Kidney glomerular epithelial cell (primary cell): ENCODE measurements at regions not wholly inside any gene's neighbourhood (a gene's known extent, or its start where the extent isn't known, plus 50 kb on each side); places are given as distances from the start of the nearest gene placed in this dataset.
A peak's percentile ranks its signal among the peaks of the same experiment; 100 is the strongest.
"Not testable (repeated sequence)": the region's sequence is repeated elsewhere in the genome, so short reads cannot be mapped to it uniquely, and the experiment has no call there.

Experiments used
- DNase-seq: peaks from one replicate; lab custom pipeline; 2025; lab: John Stamatoyannopoulos, UW

GRCh38 chr12:74259199-74259598, 278.4 kb upstream of the ATXN7L3B start:
- DNase-seq = no peak

- no peak for DNase-seq
Measured at GRCh38 chr12:74264692-74265091, 272.9 kb upstream of the ATXN7L3B start.

DNA sequence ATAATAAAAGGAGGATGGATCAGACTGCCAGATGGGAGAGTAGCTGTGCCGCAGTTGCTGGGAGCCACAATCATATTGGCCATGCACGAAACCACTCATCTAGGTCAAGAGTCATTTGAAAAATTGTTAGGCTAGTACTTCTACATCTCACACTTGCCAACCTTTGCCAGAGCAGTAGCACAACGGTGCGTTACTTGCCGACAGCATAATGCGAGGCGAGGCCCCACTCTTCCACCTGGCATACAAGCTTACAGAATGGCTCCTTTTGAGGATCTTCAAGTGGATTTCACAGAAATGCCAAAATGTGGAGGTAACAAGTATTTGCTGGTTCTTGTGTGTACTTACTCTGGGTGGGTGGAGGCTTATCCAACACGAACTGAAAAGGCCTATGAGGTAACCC, 268.3 kb upstream of the ATXN7L3B start:
- DNase-seq = not testable (repeated sequence)

- no peak for DNase-seq
Measured at GRCh38 chr12:74280156-74280655, 257.4 kb upstream of the ATXN7L3B start.

- not testable (repeated sequence) for DNase-seq
Measured at GRCh38 chr12:74281401-74282180, 256.0 kb upstream of the ATXN7L3B start.

DNA sequence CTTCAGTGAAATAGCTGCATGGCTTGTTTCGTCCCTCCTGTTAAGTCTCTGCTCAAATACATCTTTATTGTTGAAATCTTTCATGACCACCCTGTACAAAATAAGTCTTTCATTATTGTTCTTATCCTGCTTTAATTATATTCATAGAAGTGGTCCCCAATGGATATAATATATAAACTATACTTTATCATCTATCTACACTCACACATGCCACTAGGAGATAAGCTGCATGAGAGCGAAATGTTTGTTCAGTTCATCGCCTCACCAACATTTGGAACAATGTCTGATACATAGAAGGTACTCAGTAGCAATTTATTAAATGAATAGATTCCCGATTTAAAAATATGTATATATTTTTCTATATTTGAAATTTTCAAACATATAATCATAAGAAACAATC, 254.0 kb upstream of the ATXN7L3B start:
- no peak for DNase-seq

- no peak for DNase-seq
Measured at GRCh38 chr12:74285773-74286172, 251.9 kb upstream of the ATXN7L3B start.

DNA sequence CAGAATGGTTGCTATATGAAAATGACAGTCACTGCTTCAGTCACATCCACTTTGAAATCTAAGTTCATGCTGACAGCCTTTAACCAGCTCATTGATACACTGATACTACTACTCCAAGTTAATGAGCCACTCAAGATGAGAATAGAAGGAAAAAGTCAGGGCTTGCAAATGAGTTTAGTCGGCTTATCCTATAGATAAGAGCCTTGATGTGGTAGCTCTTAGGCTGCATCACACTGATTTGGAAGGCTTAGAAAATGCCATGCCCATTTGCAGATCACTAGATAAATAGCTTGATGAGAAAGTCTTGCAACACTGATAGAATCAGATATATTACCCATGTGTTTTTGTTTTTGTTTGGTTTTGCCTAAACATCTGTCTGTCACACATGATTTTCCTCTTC, 251.4 kb upstream of the ATXN7L3B start:
- DNase-seq = no peak

DNA sequence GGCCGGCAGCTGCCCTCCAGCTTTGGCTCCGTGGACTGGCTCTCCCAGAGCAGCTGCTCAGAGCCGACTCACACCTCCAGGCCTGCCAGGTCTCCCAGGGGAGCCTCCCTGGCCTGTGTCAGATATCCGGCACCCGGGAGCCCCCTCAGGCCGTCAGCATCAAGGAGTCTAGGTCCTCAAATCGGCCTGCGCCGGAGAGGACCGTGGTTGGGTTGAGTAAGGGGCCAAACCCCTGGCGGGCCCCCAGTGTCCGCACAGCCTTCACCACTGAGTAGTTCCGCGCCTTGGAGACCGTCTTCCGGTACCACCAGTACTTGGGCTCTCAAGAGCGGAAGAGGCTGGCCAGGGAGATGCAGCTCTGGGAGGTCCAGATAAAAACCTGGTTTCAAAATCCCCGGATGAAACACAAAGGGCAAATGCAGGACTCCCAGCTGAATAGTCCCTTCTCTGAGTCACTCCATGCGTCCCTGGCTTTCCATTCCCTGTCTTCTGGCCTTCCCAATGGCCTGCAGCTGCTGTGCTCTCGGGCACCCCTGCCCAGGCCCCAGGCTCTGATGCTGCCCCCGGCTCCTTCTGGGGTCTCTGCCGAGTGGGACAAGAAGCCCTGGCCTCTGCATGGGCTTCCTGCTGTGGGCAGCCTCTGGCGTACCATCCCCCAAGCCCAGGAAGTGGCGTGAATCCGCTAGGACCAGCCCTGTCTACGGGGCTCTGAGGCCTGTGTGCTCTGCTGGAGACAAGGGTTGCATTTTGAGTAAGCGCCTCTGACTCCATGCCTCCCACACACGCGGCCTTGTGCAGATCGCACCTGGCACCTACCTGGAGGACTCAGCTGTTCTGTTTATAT, 245.1 kb upstream of the ATXN7L3B start:
- DNase-seq = no peak

GRCh38 chr12:74293689-74294131, 243.9 kb upstream of the ATXN7L3B start:
- no peak for DNase-seq

- DNase-seq = no peak
Measured at GRCh38 chr12:74317078-74317601, 220.5 kb upstream of the ATXN7L3B start.

DNA sequence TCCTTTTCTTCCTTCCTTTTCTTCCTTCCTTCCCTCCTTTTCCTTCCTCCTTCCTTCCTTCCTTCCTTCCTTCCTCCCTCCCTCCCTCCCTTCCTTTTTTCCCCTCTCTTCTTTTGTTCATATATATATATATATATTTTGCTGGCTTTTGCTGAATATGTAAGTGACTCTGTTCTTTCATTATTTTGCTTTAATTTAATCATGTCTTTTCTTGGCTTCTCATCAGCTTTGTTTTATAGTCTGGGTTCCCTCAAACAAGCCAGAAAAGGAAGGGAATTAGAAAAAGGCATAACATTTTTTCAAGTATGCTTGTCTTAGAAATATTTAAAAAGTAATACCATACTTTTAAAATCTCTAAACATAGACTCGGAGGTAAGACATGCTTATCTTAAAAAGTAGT, 219.9 kb upstream of the ATXN7L3B start:
- no peak for DNase-seq

- no peak for DNase-seq
Measured at GRCh38 chr12:74319886-74320285, 217.7 kb upstream of the ATXN7L3B start.

DNA sequence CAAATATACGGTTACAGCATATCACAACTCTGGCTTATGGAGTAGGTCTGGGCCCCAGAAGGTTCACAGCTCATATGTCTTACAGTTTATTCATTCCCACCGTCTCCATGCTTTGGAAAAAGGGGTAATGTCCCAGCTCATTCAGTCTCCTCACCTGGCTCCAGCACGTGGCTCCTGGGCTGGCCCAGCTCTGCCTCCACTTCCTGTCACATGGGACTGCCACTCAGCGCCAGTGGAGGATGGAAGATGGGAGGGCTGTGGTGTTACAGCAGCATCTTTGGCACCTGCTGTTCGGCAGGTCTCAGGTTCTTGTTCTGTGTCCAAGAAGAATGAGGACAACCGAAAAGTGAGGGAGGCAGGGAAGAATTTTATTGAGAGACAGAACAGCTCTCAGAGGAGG, 216.3 kb upstream of the ATXN7L3B start:
- no peak for DNase-seq

- DNase-seq = no peak
Measured at GRCh38 chr12:74322792-74323191, 214.8 kb upstream of the ATXN7L3B start.

DNA sequence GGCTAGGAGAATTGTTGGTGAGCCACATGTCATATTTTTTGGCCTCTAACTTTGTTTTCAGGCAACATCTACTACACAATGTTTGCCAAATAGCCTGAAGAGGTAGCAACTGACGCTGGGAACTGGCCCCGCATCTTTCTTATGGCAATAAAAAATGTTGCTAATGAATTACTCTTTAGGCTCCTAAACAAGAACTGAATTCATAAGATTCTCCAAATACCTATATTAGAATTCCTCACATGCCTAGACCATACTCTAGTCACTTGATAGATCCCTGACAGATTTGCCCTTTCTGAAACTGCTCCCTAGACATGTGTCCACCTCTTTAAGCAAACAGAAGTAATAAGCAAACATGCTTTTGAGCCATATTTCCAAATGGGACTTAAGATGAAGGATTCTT, 209.0 kb upstream of the ATXN7L3B start:
- DNase-seq = no peak

GRCh38 chr12:74334780-74335179, 202.9 kb upstream of the ATXN7L3B start:
- DNase-seq = no peak

GRCh38 chr12:74337951-74338350, 199.7 kb upstream of the ATXN7L3B start:
- peak; percentile 66 for DNase-seq

DNA sequence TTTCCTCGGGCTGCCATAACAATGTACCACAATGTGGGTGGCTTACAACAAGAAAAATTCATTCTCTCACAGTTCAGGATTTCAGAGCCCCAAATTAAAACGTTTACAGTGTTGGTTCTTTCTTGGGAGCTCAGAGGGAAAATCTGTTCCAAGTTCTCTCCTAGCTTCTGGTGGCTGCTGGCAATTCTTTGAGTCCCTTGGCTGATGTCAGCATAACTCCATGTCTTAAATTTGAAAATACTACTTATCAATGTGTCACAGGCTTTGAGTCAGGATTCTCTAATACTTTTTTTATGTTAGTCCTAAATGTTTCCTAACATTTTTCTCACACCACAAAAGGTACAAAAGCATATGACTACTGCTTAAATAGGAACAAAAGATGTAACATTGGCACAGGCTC, 198.4 kb upstream of the ATXN7L3B start:
- no peak for DNase-seq

- DNase-seq = no peak
Measured at GRCh38 chr12:74349925-74350324, 187.7 kb upstream of the ATXN7L3B start.

GRCh38 chr12:74365178-74365964, 172.3 kb upstream of the ATXN7L3B start:
- DNase-seq = peak; percentile 12
